Fibroblast of the aortic adventitia (primary cell): ENCODE measurements at regions not wholly inside any gene's neighbourhood (a gene's known extent, or its start where the extent isn't known, plus 50 kb on each side); places are given as distances from the start of the nearest gene placed in this dataset.
A peak's percentile ranks its signal among the peaks of the same experiment; 100 is the strongest.

ENCODE experiments used
- DNase-seq: peaks from one replicate; pipeline ENCODE4 v3.0.0-alpha.2; 2010; ENCODE audit warnings: low read depth
- H3K4me3 ChIP-seq: 2 replicates; pipeline ENCODE4 v1.5.1; 2011; ENCODE audit warnings: low read depth, mild to moderate bottlenecking, control low read depth, low read length, moderate library complexity
- CTCF ChIP-seq: IDR thresholded peaks from 2 replicates; pipeline ENCODE4 v1.5.1; 2011; ENCODE audit warnings: mild to moderate bottlenecking, low read length, control low read depth, inconsistent platforms; ENCODE audit not compliant: insufficient read depth

GRCh38 chr6:68247782-68248181 lies 387.3 kb upstream of the ADGRB3 start:
- H3K4me3 ChIP-seq = no peak overlapping the region
- no peak for DNase-seq
- TF ChIP-seq CTCF = no peak

GRCh38 chr6:68240726-68241125 lies 394.4 kb upstream of the ADGRB3 start:
- no peak for TF ChIP-seq CTCF
- peak; percentile 3 for DNase-seq
- H3K4me3 ChIP-seq = no peak overlapping the region

GRCh38 chr6:68239034-68239433 lies 396.0 kb upstream of the ADGRB3 start:
- no peak overlapping the region for H3K4me3 ChIP-seq
- DNase-seq = no peak
- no peak for TF ChIP-seq CTCF

GRCh38 chr6:68238097-68238601 lies 396.9 kb upstream of the ADGRB3 start:
- peak; percentile 41 for DNase-seq
- TF ChIP-seq CTCF = no peak
- H3K4me3 ChIP-seq = no peak overlapping the region

GRCh38 chr6:68237205-68237604 lies 397.9 kb upstream of the ADGRB3 start:
- H3K4me3 ChIP-seq = no peak overlapping the region
- no peak for TF ChIP-seq CTCF
- DNase-seq = no peak

- DNase-seq = peak; percentile 8
- TF ChIP-seq CTCF = no peak
- H3K4me3 ChIP-seq = no peak overlapping the region
Observed at GRCh38 chr6:68235326-68235784, 399.7 kb upstream of the ADGRB3 start.

- TF ChIP-seq CTCF = no peak
- peak; percentile 56 for DNase-seq
- H3K4me3 ChIP-seq = no peak overlapping the region
Observed at GRCh38 chr6:68233623-68234022, 401.5 kb upstream of the ADGRB3 start.
